ENCODE measurements at regions not wholly inside any gene's neighbourhood (a gene's known extent, or its start where the extent isn't known, plus 50 kb on each side); places are given as distances from the start of the nearest gene placed in this dataset.

DNA sequence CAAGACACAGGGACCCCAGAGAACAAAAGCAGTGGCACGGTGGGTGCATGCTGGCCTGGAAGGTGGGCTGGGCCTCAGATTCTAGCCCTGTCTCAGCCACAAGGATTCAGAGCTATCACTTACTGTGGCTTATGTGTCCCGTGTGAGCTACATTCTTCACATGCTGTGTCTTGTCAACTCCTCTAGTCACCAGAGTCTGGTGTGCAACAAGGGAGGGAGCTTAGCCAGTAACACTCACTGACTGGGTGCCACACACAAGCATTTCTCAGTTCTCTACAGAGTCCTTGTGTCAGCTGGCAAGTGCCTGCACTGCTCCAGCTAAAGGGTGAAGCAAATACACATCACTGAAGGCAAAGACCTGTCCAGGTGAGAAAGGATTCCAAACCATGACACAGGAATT, 186.9 kb upstream of the CDYL start:
- H3K9ac ChIP-seq (ENCODE audit: low read depth, low read length, poor library complexity): no peak overlapping the region
- H3K27me3 ChIP-seq (ENCODE audit: control insufficient read depth in 3 of 3, insufficient read depth in 3 of 3, low read depth in 1 of 3, low read length in 3 of 3): no peaks in the 10 kb centered on the region
- WGBS, 2 donors (ENCODE audit: extremely low coverage in 2 of 2, insufficient read length in 2 of 2, insufficient replicate concordance in 1 of 2): no CpG with 5 or more reads among the region's 2 CpGs
- H2AK5ac ChIP-seq (ENCODE audit: low read depth, low read length): no peak overlapping the region
- no peaks in the 10 kb centered on the region for H3K79me1 ChIP-seq (ENCODE audit: low read depth, low read length)
- H4K91ac ChIP-seq (ENCODE audit: low read depth, low read length, poor library complexity): no peak overlapping the region
- no peak overlapping the region for H3K4me3 ChIP-seq (ENCODE audit: low read length in 2 of 2)
- no peak overlapping the region for H2AFZ ChIP-seq (ENCODE audit: low read length)
- no peak overlapping the region for H2BK5ac ChIP-seq (ENCODE audit: low read length)
- H3K14ac ChIP-seq (ENCODE audit: low read length): no peak overlapping the region
- no peaks in the 10 kb centered on the region for H3K36me3 ChIP-seq (replicated peaks in 1 of 2; ENCODE audit: control insufficient read depth in 2 of 2, insufficient read depth in 2 of 2, low read length in 2 of 2)
- no peaks in the 10 kb centered on the region for H3K9me3 ChIP-seq (replicated peaks in 1 of 2; ENCODE audit: control insufficient read depth in 2 of 2, insufficient read depth in 1 of 2, low read depth in 1 of 2, low read length in 2 of 2)
- H3K4ac ChIP-seq (ENCODE audit: low read length): no peak overlapping the region
- no peaks in the 10 kb centered on the region for H3K4me1 ChIP-seq (ENCODE audit: control insufficient read depth in 2 of 2, insufficient read depth in 1 of 2, low read depth in 1 of 2, low read length in 2 of 2)
- no peak overlapping the region for H2BK120ac ChIP-seq (ENCODE audit: low read depth, low read length)
- H3K18ac ChIP-seq (ENCODE audit: low read length): no peak overlapping the region
- H3K27ac ChIP-seq (replicated peaks; ENCODE audit: low read length): no peak overlapping the region
- no peak overlapping the region for H3K4me2 ChIP-seq (ENCODE audit: insufficient read depth, low read length, poor library complexity, severe bottlenecking)
- no peak for DNase-seq (ENCODE audit: low spot score)
- no peak overlapping the region for H2BK15ac ChIP-seq (ENCODE audit: low read length)
- no peak overlapping the region for H2BK12ac ChIP-seq (ENCODE audit: low read length)
- H4K8ac ChIP-seq (ENCODE audit: low read depth, low read length): no peak overlapping the region
- H3K23ac ChIP-seq (ENCODE audit: low read depth, low read length, poor library complexity): no peak overlapping the region

DNA sequence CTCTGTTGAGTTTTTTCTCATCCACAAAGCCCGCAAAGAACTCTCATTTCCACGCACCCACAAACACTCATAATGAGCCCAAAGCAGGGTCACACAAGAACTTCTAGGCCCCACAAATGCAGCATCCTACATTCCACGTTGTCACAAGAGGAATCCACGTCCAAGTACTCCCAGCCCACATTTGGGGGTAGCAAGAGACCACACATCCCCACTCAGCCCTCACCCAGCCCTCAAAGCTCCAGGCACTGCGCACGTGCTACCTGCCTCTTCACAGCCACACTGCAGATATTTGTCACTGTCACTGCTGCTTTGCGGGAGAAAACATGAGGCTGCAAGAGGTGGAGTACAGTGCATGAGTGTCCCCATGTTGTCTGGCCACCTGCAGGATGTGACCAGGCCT, 187.6 kb upstream of the CDYL start:
- H2BK5ac ChIP-seq (ENCODE audit: low read length): no peak overlapping the region
- no peak overlapping the region for H3K23ac ChIP-seq (ENCODE audit: low read depth, low read length, poor library complexity)
- no peak overlapping the region for H3K4me3 ChIP-seq (ENCODE audit: low read length in 2 of 2)
- no peak for DNase-seq (ENCODE audit: low spot score)
- no peaks in the 10 kb centered on the region for H3K27me3 ChIP-seq (ENCODE audit: control insufficient read depth in 3 of 3, insufficient read depth in 3 of 3, low read depth in 1 of 3, low read length in 3 of 3)
- H3K9ac ChIP-seq (ENCODE audit: low read depth, low read length, poor library complexity): no peak overlapping the region
- WGBS, 2 donors (ENCODE audit: extremely low coverage in 2 of 2, insufficient read length in 2 of 2, insufficient replicate concordance in 1 of 2): no CpG with 5 or more reads among the region's 7 CpGs
- H4K91ac ChIP-seq (ENCODE audit: low read depth, low read length, poor library complexity): no peak overlapping the region
- H4K8ac ChIP-seq (ENCODE audit: low read depth, low read length): no peak overlapping the region
- no peaks in the 10 kb centered on the region for H3K4me1 ChIP-seq (ENCODE audit: control insufficient read depth in 2 of 2, insufficient read depth in 1 of 2, low read depth in 1 of 2, low read length in 2 of 2)
- no peak overlapping the region for H3K4ac ChIP-seq (ENCODE audit: low read length)
- H2BK12ac ChIP-seq (ENCODE audit: low read length): no peak overlapping the region
- H3K14ac ChIP-seq (ENCODE audit: low read length): no peak overlapping the region
- no peak overlapping the region for H3K4me2 ChIP-seq (ENCODE audit: insufficient read depth, low read length, poor library complexity, severe bottlenecking)
- no peak overlapping the region for H3K27ac ChIP-seq (replicated peaks; ENCODE audit: low read length)
- no peak overlapping the region for H2AFZ ChIP-seq (ENCODE audit: low read length)
- no peaks in the 10 kb centered on the region for H3K9me3 ChIP-seq (replicated peaks in 1 of 2; ENCODE audit: control insufficient read depth in 2 of 2, insufficient read depth in 1 of 2, low read depth in 1 of 2, low read length in 2 of 2)
- H3K18ac ChIP-seq (ENCODE audit: low read length): peak overlapping the region; percentile 55
- no peak overlapping the region for H2AK5ac ChIP-seq (ENCODE audit: low read depth, low read length)
- H2BK15ac ChIP-seq (ENCODE audit: low read length): no peak overlapping the region
- H2BK120ac ChIP-seq (ENCODE audit: low read depth, low read length): no peak overlapping the region
- no peaks in the 10 kb centered on the region for H3K36me3 ChIP-seq (replicated peaks in 1 of 2; ENCODE audit: control insufficient read depth in 2 of 2, insufficient read depth in 2 of 2, low read length in 2 of 2)
- H3K79me1 ChIP-seq (ENCODE audit: low read depth, low read length): no peaks in the 10 kb centered on the region

DNA sequence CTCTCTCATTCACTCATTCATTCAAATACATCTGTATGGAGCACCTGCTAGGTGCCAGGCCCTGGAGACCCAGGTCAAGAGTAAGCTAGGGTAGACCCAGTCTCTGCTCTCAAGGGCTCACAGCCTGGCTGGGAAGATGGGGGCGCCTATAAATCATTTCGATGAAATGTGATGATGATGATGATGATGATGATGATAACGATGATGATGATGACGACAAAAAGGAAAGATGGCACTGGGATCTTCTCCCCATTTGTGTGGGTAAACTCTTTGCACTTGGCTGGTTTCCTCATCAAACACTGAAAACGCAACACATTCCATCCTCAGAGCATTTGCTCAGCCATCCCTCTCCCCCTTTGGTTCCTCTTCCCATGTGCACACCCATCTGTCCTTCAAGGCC, 188.0 kb upstream of the CDYL start:
- no peak overlapping the region for H2AFZ ChIP-seq (ENCODE audit: low read length)
- no peak overlapping the region for H2BK15ac ChIP-seq (ENCODE audit: low read length)
- no peak overlapping the region for H2BK120ac ChIP-seq (ENCODE audit: low read depth, low read length)
- H3K4me3 ChIP-seq (ENCODE audit: low read length in 2 of 2): no peak overlapping the region
- H3K79me1 ChIP-seq (ENCODE audit: low read depth, low read length): no peaks in the 10 kb centered on the region
- H2BK12ac ChIP-seq (ENCODE audit: low read length): no peak overlapping the region
- H3K4me1 ChIP-seq (ENCODE audit: control insufficient read depth in 2 of 2, insufficient read depth in 1 of 2, low read depth in 1 of 2, low read length in 2 of 2): no peaks in the 10 kb centered on the region
- no peak overlapping the region for H3K14ac ChIP-seq (ENCODE audit: low read length)
- no peak overlapping the region for H3K27ac ChIP-seq (replicated peaks; ENCODE audit: low read length)
- no peak overlapping the region for H4K8ac ChIP-seq (ENCODE audit: low read depth, low read length)
- H3K4me2 ChIP-seq (ENCODE audit: insufficient read depth, low read length, poor library complexity, severe bottlenecking): no peak overlapping the region
- no peak overlapping the region for H3K9ac ChIP-seq (ENCODE audit: low read depth, low read length, poor library complexity)
- H3K4ac ChIP-seq (ENCODE audit: low read length): no peak overlapping the region
- H3K27me3 ChIP-seq (ENCODE audit: control insufficient read depth in 3 of 3, insufficient read depth in 3 of 3, low read depth in 1 of 3, low read length in 3 of 3): no peaks in the 10 kb centered on the region
- H3K36me3 ChIP-seq (replicated peaks in 1 of 2; ENCODE audit: control insufficient read depth in 2 of 2, insufficient read depth in 2 of 2, low read length in 2 of 2): no peaks in the 10 kb centered on the region
- DNase-seq (ENCODE audit: low spot score): no peak
- H2BK5ac ChIP-seq (ENCODE audit: low read length): no peak overlapping the region
- no CpG with 5 or more reads among the region's 5 CpGs for WGBS, 2 donors (ENCODE audit: extremely low coverage in 2 of 2, insufficient read length in 2 of 2, insufficient replicate concordance in 1 of 2)
- no peak overlapping the region for H2AK5ac ChIP-seq (ENCODE audit: low read depth, low read length)
- H3K9me3 ChIP-seq (replicated peaks in 1 of 2; ENCODE audit: control insufficient read depth in 2 of 2, insufficient read depth in 1 of 2, low read depth in 1 of 2, low read length in 2 of 2): no peaks in the 10 kb centered on the region
- H4K91ac ChIP-seq (ENCODE audit: low read depth, low read length, poor library complexity): no peak overlapping the region
- H3K18ac ChIP-seq (ENCODE audit: low read length): no peak overlapping the region
- H3K23ac ChIP-seq (ENCODE audit: low read depth, low read length, poor library complexity): no peak overlapping the region

DNA sequence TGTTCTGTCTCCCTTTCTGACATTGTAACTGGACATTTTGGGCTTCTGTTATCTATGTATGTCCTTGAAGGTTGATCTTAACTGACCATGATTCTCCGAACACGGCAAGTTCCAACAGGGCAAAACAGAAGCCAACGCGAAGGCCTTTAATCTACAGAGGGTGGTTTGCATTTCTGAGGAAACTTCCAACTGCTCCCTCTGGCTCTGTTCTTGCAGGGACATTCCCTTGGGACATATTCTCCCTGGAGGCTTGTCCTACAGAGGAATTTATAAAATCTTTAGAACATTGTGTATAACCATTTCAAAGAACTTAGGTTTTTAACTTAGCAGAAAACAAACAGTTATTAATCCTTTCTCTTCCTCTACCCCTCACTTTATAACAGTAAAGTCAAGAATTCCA, 189.0 kb upstream of the CDYL start:
- WGBS, 2 donors (ENCODE audit: extremely low coverage in 2 of 2, insufficient read length in 2 of 2, insufficient replicate concordance in 1 of 2): no CpG with 5 or more reads among the region's 4 CpGs
- no peak overlapping the region for H3K18ac ChIP-seq (ENCODE audit: low read length)
- H3K4me3 ChIP-seq (ENCODE audit: low read length in 2 of 2): no peak overlapping the region
- no peak overlapping the region for H2AFZ ChIP-seq (ENCODE audit: low read length)
- no peak for DNase-seq (ENCODE audit: low spot score)
- H2BK12ac ChIP-seq (ENCODE audit: low read length): no peak overlapping the region
- H2BK5ac ChIP-seq (ENCODE audit: low read length): no peak overlapping the region
- H2AK5ac ChIP-seq (ENCODE audit: low read depth, low read length): no peak overlapping the region
- H3K4me2 ChIP-seq (ENCODE audit: insufficient read depth, low read length, poor library complexity, severe bottlenecking): no peak overlapping the region
- H3K9me3 ChIP-seq (replicated peaks in 1 of 2; ENCODE audit: control insufficient read depth in 2 of 2, insufficient read depth in 1 of 2, low read depth in 1 of 2, low read length in 2 of 2): no peaks in the 10 kb centered on the region
- no peaks in the 10 kb centered on the region for H3K36me3 ChIP-seq (replicated peaks in 1 of 2; ENCODE audit: control insufficient read depth in 2 of 2, insufficient read depth in 2 of 2, low read length in 2 of 2)
- peaks cover 0 to 1% of the 10 kb centered on the region in 2 donors for H3K4me1 ChIP-seq (ENCODE audit: control insufficient read depth in 2 of 2, insufficient read depth in 1 of 2, low read depth in 1 of 2, low read length in 2 of 2)
- no peak overlapping the region for H3K4ac ChIP-seq (ENCODE audit: low read length)
- no peak overlapping the region for H4K8ac ChIP-seq (ENCODE audit: low read depth, low read length)
- H3K14ac ChIP-seq (ENCODE audit: low read length): no peak overlapping the region
- no peaks in the 10 kb centered on the region for H3K79me1 ChIP-seq (ENCODE audit: low read depth, low read length)
- H2BK120ac ChIP-seq (ENCODE audit: low read depth, low read length): no peak overlapping the region
- no peaks in the 10 kb centered on the region for H3K27me3 ChIP-seq (ENCODE audit: control insufficient read depth in 3 of 3, insufficient read depth in 3 of 3, low read depth in 1 of 3, low read length in 3 of 3)
- H2BK15ac ChIP-seq (ENCODE audit: low read length): no peak overlapping the region
- no peak overlapping the region for H3K9ac ChIP-seq (ENCODE audit: low read depth, low read length, poor library complexity)
- no peak overlapping the region for H3K23ac ChIP-seq (ENCODE audit: low read depth, low read length, poor library complexity)
- H3K27ac ChIP-seq (replicated peaks; ENCODE audit: low read length): no peak overlapping the region
- H4K91ac ChIP-seq (ENCODE audit: low read depth, low read length, poor library complexity): no peak overlapping the region

All from neuronal stem cell (in vitro differentiated cells).